Stimulated activated effector memory CD8-positive, alpha-beta T cell treated with anti-CD3 and anti-CD28 coated beads, Interleukin-12 subunit alpha, Interleukin-12 subunit beta, amount 100 ng/mL, for 72 hours (primary cell): ENCODE measurements at regions not wholly inside any gene's neighbourhood (a gene's known extent, or its start where the extent isn't known, plus 50 kb on each side); places are given as distances from the start of the nearest gene placed in this dataset.

ENCODE experiments used
- ATAC-seq: fragments of 150-1000 bp; cut with Tn5 transposase; 2 replicates; pipeline ENCODE4 v1.10.0; 2021
- DNase-seq, 2 donors: peaks; one replicate each; pipeline ENCODE4 v3.0.0; 2021 to 2022; ENCODE audit warnings: low spot score in 2 of 2
- H3K27ac Mint-ChIP-seq: one replicate; pipeline ENCODE4 v1.8.0; 2022; ENCODE audit warnings: mild to moderate bottlenecking, mixed read lengths
- H3K36me3 Mint-ChIP-seq: one replicate; pipeline ENCODE4 v1.8.0; 2022; ENCODE audit warnings: mild to moderate bottlenecking, mixed read lengths
- H3K4me1 Mint-ChIP-seq: one replicate; pipeline ENCODE4 v1.8.0; 2022; ENCODE audit warnings: mixed read lengths
- H3K4me3 Mint-ChIP-seq: one replicate; pipeline ENCODE4 v1.8.0; 2022; ENCODE audit warnings: mild to moderate bottlenecking, mixed read lengths
- H3K9me3 Mint-ChIP-seq: one replicate; pipeline ENCODE4 v1.8.0; 2022; ENCODE audit warnings: mixed read lengths

- H3K4me1 Mint-ChIP-seq, result no peaks in the 10 kb centered on the region
- H3K36me3 Mint-ChIP-seq, result no peaks in the 10 kb centered on the region
- peaks cover 15% of the 10 kb centered on the region for H3K9me3 Mint-ChIP-seq
- no peak for DNase-seq
- H3K27ac Mint-ChIP-seq, result no peak overlapping the region
- H3K4me3 Mint-ChIP-seq, result no peak overlapping the region
- no peak for ATAC-seq
These were observed 770.5 kb downstream of the USP25 start for GRCh38 chr21:16500271-16500670.

- no peaks in the 10 kb centered on the region for H3K36me3 Mint-ChIP-seq
- no peak for DNase-seq
- no peak for ATAC-seq
- H3K9me3 Mint-ChIP-seq, result peaks cover 12% of the 10 kb centered on the region
- H3K27ac Mint-ChIP-seq, result no peak overlapping the region
- no peak overlapping the region for H3K4me3 Mint-ChIP-seq
- H3K4me1 Mint-ChIP-seq, result no peaks in the 10 kb centered on the region
These were observed 772.5 kb downstream of the USP25 start for GRCh38 chr21:16502273-16502672.

- Mint-ChIP-seq H3K4me3 (no peak overlapping the region), H3K9me3 (peaks cover 12% of the 10 kb centered on the region), H3K36me3 (no peaks in the 10 kb centered on the region), H3K4me1 (no peaks in the 10 kb centered on the region), H3K27ac (no peak overlapping the region)
- DNase-seq (no peak), ATAC-seq (no peak)
These were observed 773.1 kb downstream of the USP25 start for GRCh38 chr21:16502897-16503296.

GRCh38 chr21:16504281-16504680, 774.5 kb downstream of the USP25 start:
- no peak for DNase-seq
- peaks cover 16% of the 10 kb centered on the region for H3K9me3 Mint-ChIP-seq
- no peaks in the 10 kb centered on the region for H3K36me3 Mint-ChIP-seq
- H3K4me3 Mint-ChIP-seq, result no peak overlapping the region
- no peak for ATAC-seq
- H3K27ac Mint-ChIP-seq, result no peak overlapping the region
- H3K4me1 Mint-ChIP-seq, result no peaks in the 10 kb centered on the region

- ATAC-seq (no peak), DNase-seq (no peak)
- no peak overlapping the region for H3K27ac Mint-ChIP-seq
- H3K36me3 Mint-ChIP-seq, result no peaks in the 10 kb centered on the region
- no peaks in the 10 kb centered on the region for H3K4me1 Mint-ChIP-seq
- no peak overlapping the region for H3K4me3 Mint-ChIP-seq
- peaks cover 17% of the 10 kb centered on the region for H3K9me3 Mint-ChIP-seq
These were observed 775.0 kb downstream of the USP25 start for GRCh38 chr21:16504766-16505165.

- Mint-ChIP-seq H3K36me3 (no peaks in the 10 kb centered on the region), H3K4me1 (no peaks in the 10 kb centered on the region), H3K4me3 (no peak overlapping the region), H3K9me3 (peaks cover 15% of the 10 kb centered on the region), H3K27ac (no peak overlapping the region)
- ATAC-seq (no peak), DNase-seq (no peak)
These were observed 779.7 kb downstream of the USP25 start for GRCh38 chr21:16509476-16509875.

- no peak overlapping the region for H3K27ac Mint-ChIP-seq
- ATAC-seq (no peak), DNase-seq (no peak)
- no peak overlapping the region for H3K4me3 Mint-ChIP-seq
- H3K36me3 Mint-ChIP-seq, result no peaks in the 10 kb centered on the region
- peaks cover 8% of the 10 kb centered on the region for H3K9me3 Mint-ChIP-seq
- no peaks in the 10 kb centered on the region for H3K4me1 Mint-ChIP-seq
These were observed 784.5 kb downstream of the USP25 start for GRCh38 chr21:16514316-16514715.

- H3K27ac Mint-ChIP-seq, result no peak overlapping the region
- H3K36me3 Mint-ChIP-seq, result no peaks in the 10 kb centered on the region
- H3K4me3 Mint-ChIP-seq, result no peak overlapping the region
- DNase-seq (no peak), ATAC-seq (no peak)
- no peaks in the 10 kb centered on the region for H3K4me1 Mint-ChIP-seq
- H3K9me3 Mint-ChIP-seq, result peaks cover 4% of the 10 kb centered on the region
These were observed 787.6 kb downstream of the USP25 start for GRCh38 chr21:16517383-16517782.

- no peaks in the 10 kb centered on the region for H3K36me3 Mint-ChIP-seq
These were observed 789.3 kb downstream of the USP25 start for GRCh38 chr21:16519036-16519435.

GRCh38 chr21:16519644-16520043, 789.9 kb downstream of the USP25 start:
- no peak for DNase-seq
- Mint-ChIP-seq H3K36me3 (no peaks in the 10 kb centered on the region), H3K4me3 (no peak overlapping the region), H3K9me3 (peaks cover 7% of the 10 kb centered on the region), H3K4me1 (no peaks in the 10 kb centered on the region), H3K27ac (no peak overlapping the region)
- ATAC-seq, result no peak

More at GRCh38 chr21:16519036-16519435, 789.3 kb downstream of the USP25 start:
- Mint-ChIP-seq H3K4me1 (no peaks in the 10 kb centered on the region), H3K9me3 (peaks cover 7% of the 10 kb centered on the region), H3K27ac (no peak overlapping the region), H3K4me3 (no peak overlapping the region)
- ATAC-seq, result no peak
- no peak for DNase-seq

GRCh38 chr21:16522548-16522947, 792.8 kb downstream of the USP25 start:
- Mint-ChIP-seq H3K27ac (no peak overlapping the region), H3K4me3 (no peak overlapping the region), H3K4me1 (no peaks in the 10 kb centered on the region), H3K36me3 (no peaks in the 10 kb centered on the region), H3K9me3 (peaks cover 7% of the 10 kb centered on the region)
- no peak for DNase-seq
- ATAC-seq, result no peak

- Mint-ChIP-seq H3K4me1 (no peaks in the 10 kb centered on the region), H3K36me3 (no peaks in the 10 kb centered on the region), H3K27ac (no peak overlapping the region), H3K4me3 (no peak overlapping the region), H3K9me3 (peaks cover 15% of the 10 kb centered on the region)
- ATAC-seq (no peak), DNase-seq (no peak)
These were observed 800.9 kb downstream of the USP25 start for GRCh38 chr21:16530656-16531055.

- H3K9me3 Mint-ChIP-seq, result peaks cover 17% of the 10 kb centered on the region
- H3K4me3 Mint-ChIP-seq, result no peak overlapping the region
- H3K27ac Mint-ChIP-seq, result no peak overlapping the region
- ATAC-seq, result no peak
- H3K36me3 Mint-ChIP-seq, result no peaks in the 10 kb centered on the region
- no peaks in the 10 kb centered on the region for H3K4me1 Mint-ChIP-seq
- no peak for DNase-seq
These were observed 803.1 kb downstream of the USP25 start for GRCh38 chr21:16532840-16533239.

- Mint-ChIP-seq H3K36me3 (no peaks in the 10 kb centered on the region), H3K4me1 (no peaks in the 10 kb centered on the region), H3K4me3 (no peak overlapping the region), H3K9me3 (peaks cover 12% of the 10 kb centered on the region), H3K27ac (no peak overlapping the region)
- ATAC-seq (no peak), DNase-seq (no peak)
These were observed 804.1 kb downstream of the USP25 start for GRCh38 chr21:16533692-16534407.

- ATAC-seq (no peak), DNase-seq (no peak)
- no peaks in the 10 kb centered on the region for H3K36me3 Mint-ChIP-seq
- H3K4me1 Mint-ChIP-seq, result no peaks in the 10 kb centered on the region
- H3K9me3 Mint-ChIP-seq, result peaks cover 8% of the 10 kb centered on the region
- H3K27ac Mint-ChIP-seq, result no peak overlapping the region
- no peak overlapping the region for H3K4me3 Mint-ChIP-seq
These were observed 804.8 kb downstream of the USP25 start for GRCh38 chr21:16534408-16535101.

- Mint-ChIP-seq H3K4me1 (no peaks in the 10 kb centered on the region), H3K36me3 (no peaks in the 10 kb centered on the region)
- no peak for ATAC-seq
These were observed 805.3 kb downstream of the USP25 start for GRCh38 chr21:16535102-16535422.

More at GRCh38 chr21:16535102-16535422, 805.3 kb downstream of the USP25 start:
- Mint-ChIP-seq H3K9me3 (peaks cover 6% of the 10 kb centered on the region), H3K27ac (no peak overlapping the region), H3K4me3 (no peak overlapping the region)
- DNase-seq, result no peak
